ENCODE measurements at regions not wholly inside any gene's neighbourhood (a gene's known extent, or its start where the extent isn't known, plus 50 kb on each side); places are given as distances from the start of the nearest gene placed in this dataset.

GRCh38 chr4:30617836-30618235 lies 102.3 kb upstream of the PCDH7 start:
- Histone ChIP-seq H3K9ac (ENCODE audit: low read length) (no peak overlapping the region), H3K4me2 (ENCODE audit: low read length) (no peak overlapping the region), H3K4me3 (ENCODE audit: low read length) (no peak overlapping the region), H3K79me2 (replicated peaks; ENCODE audit: insufficient read depth, low read length) (no peaks in the 10 kb centered on the region), H3K9me2 (ENCODE audit: insufficient read depth, low read length) (no peaks in the 10 kb centered on the region), H3K27me3 (ENCODE audit: insufficient read depth, low read depth, low read length) (no peaks in the 10 kb centered on the region), H3F3A (ENCODE audit: insufficient read depth, low read length, poor library complexity, severe bottlenecking) (no peaks in the 10 kb centered on the region), H3K27ac (ENCODE audit: low read length) (no peak overlapping the region), H4K20me1 (ENCODE audit: insufficient read depth) (no peaks in the 10 kb centered on the region), H2AFZ (ENCODE audit: low read depth, low read length) (no peak overlapping the region), H3K9me3 (ENCODE audit: low read length) (no peaks in the 10 kb centered on the region), H3K36me3 (ENCODE audit: insufficient read depth, low read length) (no peaks in the 10 kb centered on the region)
- TF ChIP-seq RAD21 (conservative IDR thresholded peaks at IDR 0.05) (no peak), CTCF (IDR thresholded peaks at IDR 0.05; ENCODE audit: poor library complexity, severe bottlenecking) (no peak), EP300 (conservative IDR thresholded peaks at IDR 0.05; ENCODE audit: poor library complexity, severe bottlenecking) (no peak), MXI1 (conservative IDR thresholded peaks at IDR 0.05; ENCODE audit: poor library complexity, severe bottlenecking) (no peak), EZH2 (IDR thresholded peaks at IDR 0.05; ENCODE audit: borderline replicate concordance, insufficient read depth, low read length, poor library complexity, severe bottlenecking) (no peak)

- Histone ChIP-seq H3K27ac (ENCODE audit: low read length) (no peak overlapping the region), H4K20me1 (ENCODE audit: insufficient read depth) (no peaks in the 10 kb centered on the region), H3K9ac (ENCODE audit: low read length) (no peak overlapping the region), H3K4me3 (ENCODE audit: low read length) (no peak overlapping the region), H3K9me3 (ENCODE audit: low read length) (no peaks in the 10 kb centered on the region), H3K79me2 (replicated peaks; ENCODE audit: insufficient read depth, low read length) (no peaks in the 10 kb centered on the region), H3K4me2 (ENCODE audit: low read length) (no peak overlapping the region), H3K27me3 (ENCODE audit: insufficient read depth, low read depth, low read length) (no peaks in the 10 kb centered on the region), H2AFZ (ENCODE audit: low read depth, low read length) (no peak overlapping the region), H3K9me2 (ENCODE audit: insufficient read depth, low read length) (no peaks in the 10 kb centered on the region), H3K36me3 (ENCODE audit: insufficient read depth, low read length) (no peaks in the 10 kb centered on the region), H3F3A (ENCODE audit: insufficient read depth, low read length, poor library complexity, severe bottlenecking) (no peaks in the 10 kb centered on the region)
- TF ChIP-seq EP300 (conservative IDR thresholded peaks at IDR 0.05; ENCODE audit: poor library complexity, severe bottlenecking) (no peak), EZH2 (IDR thresholded peaks at IDR 0.05; ENCODE audit: borderline replicate concordance, insufficient read depth, low read length, poor library complexity, severe bottlenecking) (no peak), MXI1 (conservative IDR thresholded peaks at IDR 0.05; ENCODE audit: poor library complexity, severe bottlenecking) (no peak), POLR2AphosphoS5 (IDR thresholded peaks at IDR 0.05) (no peak), REST (IDR thresholded peaks at IDR 0.05; ENCODE audit: borderline replicate concordance) (no peak), SMC3 (conservative IDR thresholded peaks at IDR 0.05; ENCODE audit: poor library complexity) (no peak), TAF1 (IDR thresholded peaks at IDR 0.05; ENCODE audit: low read depth) (no peak), CTCF (IDR thresholded peaks at IDR 0.05; ENCODE audit: poor library complexity, severe bottlenecking) (no peak), RAD21 (conservative IDR thresholded peaks at IDR 0.05) (no peak)
Observed at GRCh38 chr4:30619679-30620078, 100.5 kb upstream of the PCDH7 start.

Measured in neural cell (in vitro differentiated cells).